Kasumi-1 (cell line): ENCODE measurements at regions not wholly inside any gene's neighbourhood (a gene's known extent, or its start where the extent isn't known, plus 50 kb on each side); places are given as distances from the start of the nearest gene placed in this dataset.

Experiments used
- DNase-seq, 2 experiments: peaks; one replicate each; lab custom pipeline; 2025; lab: John Stamatoyannopoulos, UW

DNA sequence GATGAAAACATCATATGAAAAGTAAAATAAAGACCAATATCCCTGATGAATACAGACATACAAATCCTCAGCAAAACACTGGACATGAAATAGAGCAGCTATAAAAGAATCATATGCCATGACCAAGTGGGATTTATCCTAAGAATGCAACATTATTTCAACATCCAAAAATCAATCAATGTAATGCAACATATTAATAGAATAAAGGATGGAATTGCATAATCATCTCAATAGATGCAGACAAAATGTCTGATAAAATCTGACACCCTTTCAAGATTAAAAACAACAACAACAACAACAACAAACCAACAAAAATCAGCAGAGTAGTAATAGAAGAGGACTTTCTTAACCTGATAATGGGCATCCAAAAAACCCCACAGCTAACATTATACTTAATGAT, 63.8 kb upstream of the IL1R1 start:
- DNase-seq, result no peak

DNA sequence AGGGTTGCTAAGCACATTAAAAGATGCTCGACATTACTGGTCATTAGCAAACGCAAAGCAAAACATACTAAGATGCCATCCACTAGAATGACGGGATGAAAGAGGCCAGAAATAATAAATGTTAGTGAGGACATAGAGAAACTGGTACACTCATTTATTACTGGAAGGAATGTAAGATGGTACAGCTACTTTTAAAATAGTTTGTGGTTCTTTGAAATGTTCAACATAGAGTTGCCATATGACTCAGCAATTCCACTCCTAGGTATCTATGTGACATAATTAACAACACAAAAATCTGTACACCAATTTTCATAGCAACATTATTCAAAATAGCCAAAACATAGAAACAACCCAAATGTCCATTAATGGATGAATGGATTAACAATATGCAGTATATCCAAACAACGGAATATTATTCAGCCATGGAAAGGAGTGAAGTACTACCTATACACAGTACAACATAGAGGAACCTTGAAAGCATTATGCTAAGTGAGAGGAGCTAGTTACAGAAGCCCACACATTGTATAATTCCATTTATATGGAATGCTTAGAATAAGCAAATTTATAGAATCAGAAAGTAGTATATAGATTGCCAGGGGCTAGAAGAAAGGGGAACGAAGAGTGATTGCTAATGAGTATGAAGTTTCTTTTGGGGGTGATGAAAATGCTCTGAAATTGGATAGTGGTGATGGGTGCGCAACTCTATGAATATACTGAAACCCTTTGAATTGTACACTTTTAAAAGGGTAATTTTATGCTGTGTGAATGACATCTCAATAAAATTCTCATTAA, 61.9 kb upstream of the IL1R1 start:
- no peak for DNase-seq

DNA sequence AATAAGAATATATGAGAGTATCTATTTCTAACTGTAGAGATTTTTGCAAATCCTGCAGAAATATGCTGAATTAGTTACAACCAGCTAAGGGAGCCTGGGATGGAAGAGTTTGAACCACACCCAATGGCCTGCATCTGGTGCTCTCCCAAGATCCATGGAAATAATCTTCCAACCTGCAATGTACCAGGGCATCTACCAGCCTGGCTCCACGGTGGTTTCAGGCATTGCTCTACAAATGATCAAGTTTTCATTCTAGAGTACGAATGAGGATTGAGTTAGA, 61.4 kb upstream of the IL1R1 start:
- no peak for DNase-seq

DNA sequence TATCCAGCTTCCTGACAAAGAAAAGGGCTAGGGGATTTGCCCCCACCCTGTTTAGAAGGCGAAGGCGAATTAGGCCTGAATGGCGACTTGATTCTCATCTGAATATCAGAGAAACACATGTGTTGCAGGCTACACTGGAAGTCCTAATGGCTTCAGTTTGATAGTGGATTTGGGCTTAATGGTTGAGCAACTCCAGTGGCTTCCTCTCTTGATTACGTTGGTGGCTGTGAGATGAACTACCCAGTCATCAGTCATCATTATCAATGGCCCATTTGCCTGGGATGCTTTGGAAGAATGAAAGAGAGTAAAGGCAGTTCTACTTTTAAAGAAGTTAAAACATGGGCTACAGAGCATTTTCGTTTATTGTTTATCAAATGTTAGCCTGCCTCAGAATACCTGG, 60.9 kb upstream of the IL1R1 start:
- DNase-seq, result peak in 1 of 2 experiments; percentile 10

DNA sequence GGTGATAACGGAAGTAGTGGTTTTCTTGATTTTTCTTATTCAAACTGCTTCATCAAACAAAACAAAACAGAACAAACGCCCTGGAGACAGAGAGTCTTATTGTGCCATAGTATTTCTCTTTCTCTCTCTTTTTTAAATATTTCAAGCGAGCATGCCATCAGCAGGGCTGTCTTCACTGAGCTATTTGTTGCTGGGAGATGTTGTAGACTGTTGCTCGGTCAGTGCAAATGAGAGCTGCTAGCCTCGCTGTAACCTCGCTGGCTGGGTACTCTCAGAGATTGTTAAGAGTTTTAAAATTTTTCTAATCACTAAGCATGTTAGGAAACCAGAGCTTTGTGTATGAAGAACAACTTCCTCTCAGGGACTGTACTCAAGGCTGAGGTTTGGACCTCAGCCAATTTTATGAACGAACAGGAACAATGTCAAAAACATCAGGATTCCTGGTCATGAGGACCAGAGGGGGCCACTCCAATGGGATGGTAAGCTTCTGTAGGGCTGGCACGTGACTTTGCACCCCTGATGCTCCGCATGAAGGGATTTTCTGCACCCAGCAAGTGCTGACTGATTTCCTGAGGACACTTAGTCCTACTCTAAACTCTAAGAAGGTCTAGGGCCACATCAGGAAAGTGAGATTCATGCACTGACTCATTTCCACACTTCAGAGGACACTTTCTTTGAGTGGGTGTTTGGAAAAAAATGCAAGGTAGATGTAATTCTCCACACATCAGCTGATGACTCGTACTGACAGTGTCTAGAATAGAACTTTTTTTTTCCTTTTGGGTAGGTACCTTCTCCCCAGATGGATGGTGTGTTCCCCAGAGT, 59.8 kb upstream of the IL1R1 start:
- DNase-seq, result peak; percentile 88 to 93

DNA sequence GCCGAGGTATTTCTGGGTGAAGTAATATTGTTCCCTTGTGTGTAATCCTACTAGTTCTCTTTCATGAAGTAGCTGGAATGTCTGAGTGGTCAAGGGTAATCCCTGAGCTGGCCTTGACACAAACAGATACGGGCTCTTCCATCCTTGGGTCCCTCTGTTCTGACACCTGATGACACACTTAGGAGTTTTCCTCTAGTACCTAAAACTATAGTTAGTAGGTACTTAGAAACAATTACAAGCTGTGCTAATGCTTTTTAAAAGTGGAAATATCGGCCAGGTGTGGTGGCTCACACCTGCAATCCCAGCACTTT, 59.2 kb upstream of the IL1R1 start:
- no peak for DNase-seq

DNA sequence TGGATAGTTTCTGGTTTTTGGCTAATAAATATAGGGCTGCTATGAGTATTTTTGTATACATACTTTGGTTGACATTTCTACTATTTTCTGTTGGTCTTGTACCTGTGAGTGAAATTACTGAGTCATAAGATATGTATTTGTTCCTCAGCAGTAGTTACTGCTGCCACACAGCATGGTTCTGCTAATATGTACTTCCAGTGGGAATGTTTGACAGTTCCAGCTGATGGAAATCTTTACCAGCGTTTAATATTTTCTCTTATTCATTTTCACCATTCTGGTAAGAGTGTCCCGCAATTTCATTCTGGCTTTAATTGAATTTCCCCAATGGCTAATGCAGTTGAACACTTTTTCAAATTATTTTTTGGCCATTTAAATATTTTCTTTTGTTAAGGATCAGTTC, 57.9 kb upstream of the IL1R1 start:
- no peak for DNase-seq

DNA sequence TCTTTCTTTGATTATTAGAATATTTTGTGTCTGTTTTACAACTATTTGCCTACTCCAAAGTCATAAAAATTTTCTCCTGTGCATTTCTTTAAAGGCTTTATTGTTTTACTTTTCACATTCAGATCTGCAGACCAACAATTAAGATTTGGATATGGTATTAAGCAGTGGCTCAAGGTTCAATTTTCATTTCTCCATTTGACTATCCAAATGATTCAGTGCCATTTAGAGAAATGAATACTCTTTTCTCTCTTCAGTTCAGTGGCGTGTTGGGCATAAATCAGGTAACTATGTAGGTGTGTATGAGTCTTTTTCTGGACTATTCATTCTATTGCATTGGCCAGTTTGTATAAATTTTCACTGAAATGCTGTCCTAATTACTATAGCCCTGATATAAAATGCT, 57.3 kb upstream of the IL1R1 start:
- no peak for DNase-seq

DNA sequence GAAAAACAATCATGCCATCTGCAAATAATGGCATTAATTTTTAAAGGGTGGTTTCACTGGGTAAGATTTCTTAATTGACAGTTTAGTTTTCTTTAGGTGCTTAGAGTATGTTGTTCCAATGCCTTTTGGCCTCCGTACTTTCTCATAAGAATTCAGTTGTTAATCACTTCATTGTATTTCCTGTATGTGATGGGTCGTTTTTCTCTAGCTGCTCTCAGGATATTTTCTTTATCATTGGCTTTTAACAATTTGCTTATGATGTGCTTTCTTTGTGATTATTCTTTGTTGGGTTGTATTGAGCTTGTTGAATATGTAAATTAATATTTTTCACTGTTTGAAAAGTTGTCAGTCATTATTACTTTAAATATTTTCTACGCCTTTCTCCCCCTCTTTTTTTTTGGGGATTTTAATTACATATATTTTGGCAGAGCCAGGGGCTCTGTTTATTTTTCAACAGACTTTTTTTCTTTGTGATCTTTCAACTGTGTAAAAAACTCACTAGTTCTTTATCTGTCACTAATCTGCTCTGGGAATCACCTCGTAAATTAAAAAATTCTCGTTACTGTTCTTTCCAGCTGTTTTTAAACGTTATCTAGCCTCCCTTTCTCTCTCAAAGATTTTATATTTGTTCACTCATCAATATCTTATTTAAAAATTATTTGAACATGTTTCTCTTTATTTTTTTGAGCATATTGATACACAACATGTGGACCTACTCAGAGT, 56.2 kb upstream of the IL1R1 start:
- DNase-seq, result no peak

DNA sequence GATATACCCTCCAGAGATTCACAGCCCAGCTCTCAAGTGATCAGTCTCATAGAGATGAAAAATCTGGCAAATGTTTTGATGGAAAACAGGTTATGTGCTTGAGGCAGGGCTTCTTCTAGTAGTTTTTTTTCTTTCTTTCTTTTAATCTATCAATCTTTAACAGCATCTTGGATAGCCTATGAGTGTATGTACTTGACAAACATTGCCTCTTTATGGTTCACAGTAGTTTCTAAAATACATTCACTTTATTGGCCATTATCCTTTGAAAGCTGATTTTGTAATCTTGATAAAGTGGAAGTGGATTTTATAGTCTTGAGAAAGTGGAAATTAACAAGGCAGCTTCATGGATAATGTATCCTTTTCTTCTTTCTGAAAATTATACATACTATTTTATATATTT, 51.4 kb upstream of the IL1R1 start:
- no peak for DNase-seq

DNA sequence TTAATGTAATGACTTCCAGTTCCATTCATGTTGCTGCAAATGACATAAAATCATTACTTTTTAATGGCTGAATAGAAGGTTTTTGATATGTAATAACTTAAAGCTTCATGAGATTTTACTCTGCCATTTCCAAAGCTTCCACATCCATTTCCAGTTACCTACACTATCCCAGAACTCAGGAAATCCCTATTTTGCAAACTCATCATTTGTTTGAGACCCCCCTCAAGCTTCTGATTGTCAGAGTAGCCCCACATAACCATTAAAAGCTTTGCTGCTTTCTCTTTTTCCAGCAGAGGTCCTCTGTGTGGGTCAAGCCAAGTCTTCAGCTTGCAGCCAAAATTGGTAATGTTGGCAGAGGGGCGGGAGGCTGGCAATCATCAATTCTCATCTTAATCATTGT, 50.6 kb upstream of the IL1R1 start:
- no peak for DNase-seq

DNA sequence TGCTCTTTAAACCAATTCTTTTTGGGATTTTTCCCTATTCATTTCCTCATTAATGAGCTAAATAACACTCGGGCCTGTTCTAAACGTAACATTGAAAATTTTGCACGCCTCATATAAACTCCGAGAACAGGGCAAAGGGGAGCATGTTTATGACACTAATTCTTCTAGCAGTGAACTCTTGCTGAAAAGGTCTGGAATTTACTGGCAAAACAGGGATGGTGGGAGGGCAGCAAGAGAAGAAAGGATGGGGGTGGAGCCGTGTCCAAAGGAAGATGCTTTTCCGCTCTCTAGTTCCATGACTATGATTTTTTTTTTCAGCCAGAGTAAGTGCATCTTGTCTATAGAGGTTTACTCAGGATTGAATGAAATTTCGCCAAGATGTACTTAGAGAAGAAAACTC, 50.0 kb upstream of the IL1R1 start:
- no peak for DNase-seq
